AG09309 (cell line): ENCODE measurements at regions not wholly inside any gene's neighbourhood (a gene's known extent, or its start where the extent isn't known, plus 50 kb on each side); places are given as distances from the start of the nearest gene placed in this dataset.
"Not testable (repeated sequence)": the region's sequence is repeated elsewhere in the genome, so short reads cannot be mapped to it uniquely, and the experiment has no call there.

Experiments used
- DNase-seq: peaks from one replicate; pipeline ENCODE4 v3.0.0-alpha.2; 2010; ENCODE audit warnings: low read depth
- H3K4me3 ChIP-seq: 2 replicates; pipeline ENCODE4 v1.5.1; 2011; ENCODE audit warnings: mild to moderate bottlenecking, low read depth, low read length, moderate library complexity; ENCODE audit not compliant: control insufficient read depth
- TF ChIP-seq, protein P1 (sequence below): IDR thresholded peaks from 2 replicates; pipeline ENCODE4 v1.5.1; 2011; ENCODE audit warnings: mild to moderate bottlenecking, low read depth, low read length, inconsistent platforms; ENCODE audit not compliant: insufficient read depth, control insufficient read depth; ENCODE audit errors: missing control alignments

DNA sequence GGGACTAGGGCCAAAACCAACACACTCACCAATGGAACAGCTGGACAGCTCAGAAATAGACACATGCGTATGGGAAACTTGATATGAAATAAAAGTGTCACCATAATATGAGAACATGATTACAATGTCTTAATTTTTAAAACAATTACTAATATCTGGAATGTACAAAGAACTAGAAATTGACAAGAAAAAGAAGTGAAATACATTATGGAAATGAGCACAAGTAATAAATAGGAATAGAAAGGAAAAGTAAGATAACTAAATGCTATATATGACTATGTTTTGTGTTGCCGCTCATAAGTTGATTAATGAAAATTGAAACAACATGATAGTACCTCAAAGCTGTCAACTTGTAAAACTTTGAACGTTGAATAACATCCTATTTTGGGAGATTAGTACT is 801.1 kb downstream of the SLITRK5 start:
- no peak for DNase-seq
- TF ChIP-seq, protein P1, sequence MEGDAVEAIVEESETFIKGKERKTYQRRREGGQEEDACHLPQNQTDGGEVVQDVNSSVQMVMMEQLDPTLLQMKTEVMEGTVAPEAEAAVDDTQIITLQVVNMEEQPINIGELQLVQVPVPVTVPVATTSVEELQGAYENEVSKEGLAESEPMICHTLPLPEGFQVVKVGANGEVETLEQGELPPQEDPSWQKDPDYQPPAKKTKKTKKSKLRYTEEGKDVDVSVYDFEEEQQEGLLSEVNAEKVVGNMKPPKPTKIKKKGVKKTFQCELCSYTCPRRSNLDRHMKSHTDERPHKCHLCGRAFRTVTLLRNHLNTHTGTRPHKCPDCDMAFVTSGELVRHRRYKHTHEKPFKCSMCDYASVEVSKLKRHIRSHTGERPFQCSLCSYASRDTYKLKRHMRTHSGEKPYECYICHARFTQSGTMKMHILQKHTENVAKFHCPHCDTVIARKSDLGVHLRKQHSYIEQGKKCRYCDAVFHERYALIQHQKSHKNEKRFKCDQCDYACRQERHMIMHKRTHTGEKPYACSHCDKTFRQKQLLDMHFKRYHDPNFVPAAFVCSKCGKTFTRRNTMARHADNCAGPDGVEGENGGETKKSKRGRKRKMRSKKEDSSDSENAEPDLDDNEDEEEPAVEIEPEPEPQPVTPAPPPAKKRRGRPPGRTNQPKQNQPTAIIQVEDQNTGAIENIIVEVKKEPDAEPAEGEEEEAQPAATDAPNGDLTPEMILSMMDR = no peak
- no peak overlapping the region for H3K4me3 ChIP-seq

DNA sequence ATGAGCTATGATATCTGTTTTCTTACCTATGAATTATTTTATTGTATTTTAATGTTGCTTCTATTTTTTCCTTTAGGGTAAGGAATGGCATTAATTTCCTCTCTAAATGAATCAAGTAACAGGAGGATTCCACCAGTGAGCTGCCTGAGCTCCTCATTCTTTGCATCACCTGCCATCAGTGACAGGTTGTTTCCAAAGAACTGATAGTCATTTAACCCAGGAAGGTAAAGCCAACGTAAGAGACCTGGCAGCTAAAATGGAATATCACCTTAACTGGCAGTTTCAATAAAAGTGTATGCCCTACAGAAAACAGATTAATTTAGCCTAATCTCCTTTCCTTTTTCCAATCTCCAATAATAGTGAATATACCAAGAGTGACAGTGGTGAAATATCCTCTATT is 812.0 kb downstream of the SLITRK5 start:
- H3K4me3 ChIP-seq = no peak overlapping the region
- no peak for DNase-seq
- TF ChIP-seq, protein P1 = no peak

DNA sequence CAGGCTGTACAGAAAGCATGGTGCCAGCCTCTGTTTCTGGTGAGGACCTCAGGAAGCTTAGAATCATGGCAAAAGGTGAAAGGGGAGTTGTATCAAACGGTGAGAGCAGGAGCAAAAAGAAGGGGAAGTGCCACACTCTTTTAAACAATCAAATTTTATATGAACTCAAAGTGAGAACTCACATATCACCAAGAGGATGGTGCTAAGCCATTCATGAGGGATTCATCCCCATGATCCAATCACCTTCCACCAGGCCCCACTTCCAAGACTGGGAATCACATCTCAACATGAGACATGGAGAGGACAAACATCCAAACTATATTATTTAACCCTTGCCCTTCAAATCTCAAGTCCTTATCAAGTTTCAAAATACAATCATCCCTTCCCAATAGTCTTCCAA is 836.7 kb downstream of the SLITRK5 start:
- TF ChIP-seq, protein P1 = no peak
- DNase-seq = no peak
- no peak overlapping the region for H3K4me3 ChIP-seq

DNA sequence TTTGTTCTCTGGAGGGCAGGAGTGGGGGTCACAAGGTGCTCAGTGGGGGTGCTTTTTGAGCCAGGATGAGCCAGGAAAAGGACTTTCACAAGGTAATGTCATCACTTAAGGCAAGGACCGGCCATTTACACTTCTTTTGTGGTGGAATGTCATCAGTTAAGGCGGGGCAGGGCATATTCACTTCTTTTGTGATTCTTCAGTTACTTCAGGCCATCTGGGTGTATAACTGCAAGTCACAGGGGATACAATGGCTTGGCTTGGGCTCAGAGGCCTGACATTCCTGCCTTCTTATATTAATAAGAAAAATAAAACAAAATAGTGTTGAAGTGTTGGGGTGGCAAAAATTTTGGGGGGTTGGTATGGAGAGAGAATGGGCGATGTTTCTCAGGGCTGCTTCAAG is 841.8 kb downstream of the SLITRK5 start:
- H3K4me3 ChIP-seq, DNase-seq: not testable (repeated sequence)

DNA sequence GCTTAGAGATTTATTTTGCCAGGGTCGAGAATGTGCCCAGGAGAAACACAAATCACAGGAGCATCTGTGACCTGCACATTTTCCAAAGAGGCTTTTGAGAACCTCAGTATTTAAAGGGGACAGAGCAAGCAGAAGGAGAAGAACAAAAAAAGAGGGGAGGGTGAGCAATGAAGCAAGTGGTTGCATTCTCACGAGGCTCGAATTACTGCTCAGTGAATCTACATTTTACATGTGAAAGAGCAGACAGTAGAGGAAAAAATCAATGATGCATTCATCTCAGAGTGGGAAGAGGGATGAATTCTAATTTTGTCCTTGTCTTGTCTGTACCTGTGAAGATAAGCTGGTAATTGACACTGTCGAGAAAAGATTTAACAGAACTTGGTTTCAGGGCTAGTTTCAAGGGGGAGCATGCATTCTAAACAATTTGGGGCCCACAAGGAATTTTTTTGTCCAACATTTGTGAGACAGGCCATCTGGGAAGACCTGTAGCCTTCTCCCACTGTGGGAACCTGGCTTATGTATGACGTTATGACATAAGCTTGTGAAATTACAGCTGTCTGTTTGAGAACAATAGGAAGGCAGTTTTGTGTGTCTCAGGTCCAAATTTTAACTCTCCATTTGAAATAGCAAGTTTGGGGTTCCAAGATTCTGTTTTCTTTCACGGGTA is 855.1 kb downstream of the SLITRK5 start:
- no peak for DNase-seq
- no peak overlapping the region for H3K4me3 ChIP-seq
- TF ChIP-seq, protein P1 = no peak

DNA sequence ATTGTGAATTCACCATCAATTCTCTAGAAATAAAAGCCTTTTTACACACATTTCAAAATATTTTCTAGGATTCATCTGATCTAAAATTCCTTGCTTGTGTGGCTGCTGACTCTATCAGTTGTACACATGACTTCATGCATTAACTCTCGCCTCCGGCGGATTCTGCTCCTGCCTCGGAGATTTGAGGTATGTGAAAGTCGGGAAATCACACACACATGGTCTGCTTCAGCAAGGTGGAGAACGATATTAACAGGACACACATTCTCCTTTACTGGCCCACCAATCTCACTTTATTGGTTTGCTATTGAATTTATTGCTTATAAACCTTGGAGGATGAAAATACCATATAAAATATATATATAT is 855.7 kb downstream of the SLITRK5 start:
- TF ChIP-seq, protein P1 = no peak
- no peak overlapping the region for H3K4me3 ChIP-seq
- no peak for DNase-seq

DNA sequence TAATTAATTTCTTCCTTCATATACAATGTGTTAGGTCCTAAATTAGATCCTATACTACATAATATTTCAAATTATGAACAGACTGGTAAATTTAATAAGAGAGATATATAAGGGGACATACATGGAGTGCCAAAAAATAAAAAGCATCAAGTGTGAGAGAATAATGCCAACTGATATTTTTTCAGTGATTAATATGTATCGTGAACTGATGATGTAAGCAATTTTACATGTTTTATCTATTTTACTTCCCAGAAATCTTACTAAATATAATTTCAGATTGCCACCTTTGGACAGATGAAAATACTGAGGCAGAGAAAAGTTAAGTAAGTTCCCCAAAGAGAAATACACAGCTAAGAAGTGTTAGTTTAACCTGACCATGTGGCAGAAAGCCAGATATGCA is 870.8 kb downstream of the SLITRK5 start:
- DNase-seq = no peak
- no peak overlapping the region for H3K4me3 ChIP-seq
- TF ChIP-seq, protein P1 = no peak

DNA sequence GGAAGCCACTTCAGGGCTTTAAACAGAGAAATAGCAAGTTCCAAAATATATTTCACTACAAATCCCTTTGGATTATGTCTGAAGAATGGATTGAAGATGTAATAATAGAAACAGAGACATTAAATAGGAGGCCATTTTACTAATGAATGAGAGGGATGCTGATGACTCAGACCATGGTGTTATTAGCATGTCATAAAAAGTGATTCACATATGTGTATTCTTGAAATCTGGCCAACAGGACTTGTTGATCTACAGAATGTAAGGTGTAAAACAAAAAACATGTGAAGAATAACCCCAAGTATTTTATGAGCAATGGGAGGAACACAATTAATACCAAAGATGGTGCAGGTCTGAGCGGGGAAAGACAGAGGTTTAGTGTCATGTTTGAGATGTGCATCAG is 873.7 kb downstream of the SLITRK5 start:
- H3K4me3 ChIP-seq = no peak overlapping the region
- TF ChIP-seq, protein P1 = no peak
- DNase-seq = no peak
